Gastroesophageal sphincter (tissue), 3 donors: ENCODE measurements at regions not wholly inside any gene's neighbourhood (a gene's known extent, or its start where the extent isn't known, plus 50 kb on each side); places are given as distances from the start of the nearest gene placed in this dataset.

Experiments
- CTCF ChIP-seq, 4 experiments: fragments of 200-600 bp in 2 of 4; fragments of 450-650 bp in 2 of 4; sonication (generic) in 1 of 4; IDR thresholded peaks; one replicate each; pipeline ENCODE4 v1.5.1; 2017 to 2019; ENCODE audit warnings: antibody characterized with exemption in 4 of 4, mild to moderate bottlenecking in 2 of 4, moderate library complexity in 2 of 4
- POLR2A ChIP-seq, 2 donors: fragments of 450-650 bp; IDR thresholded peaks; one replicate each; pipeline ENCODE4 v1.6.1; 2017; ENCODE audit warnings: antibody characterized with exemption in 2 of 2, mild to moderate bottlenecking in 2 of 2, moderate library complexity in 1 of 2

DNA sequence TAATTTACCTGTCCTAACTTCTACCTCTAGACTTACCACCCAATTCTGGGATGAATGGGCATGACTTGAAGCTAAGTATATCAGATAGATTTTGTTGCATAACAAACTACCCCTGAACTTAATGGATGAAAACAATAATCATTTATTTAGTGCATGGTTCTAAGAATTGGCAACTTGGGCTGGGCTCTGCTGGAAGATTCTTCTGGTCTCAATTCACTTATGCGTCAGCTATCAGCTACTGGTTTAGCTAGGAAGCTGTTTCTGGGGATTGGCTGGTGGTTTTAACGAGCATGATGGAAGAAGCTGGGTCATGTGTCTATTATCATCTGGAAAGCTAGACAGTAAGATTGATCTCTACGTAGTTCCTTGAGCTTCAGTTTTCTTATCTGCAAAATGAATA lies 77.3 kb upstream of the LMCD1 start:
- TF ChIP-seq POLR2A (IDR thresholded peaks at IDR 0.05) = no peak
- no peak for TF ChIP-seq CTCF (IDR thresholded peaks at IDR 0.05)
